ENCODE measurements at regions not wholly inside any gene's neighbourhood (a gene's known extent, or its start where the extent isn't known, plus 50 kb on each side); places are given as distances from the start of the nearest gene placed in this dataset.

- TF ChIP-seq CTCF (IDR thresholded peaks at IDR 0.05; ENCODE audit: low read depth, low read length, missing input control) (no peak), FOXA1 (IDR thresholded peaks at IDR 0.05) (no peak), JUND (IDR thresholded peaks at IDR 0.05) (no peak), MAX (IDR thresholded peaks at IDR 0.05) (no peak), YY1 (IDR thresholded peaks at IDR 0.05) (no peak)
Observed at GRCh38 chr5:164230341-164230740, 724.9 kb downstream of the MAT2B start.

All from liver (tissue), 3 donors.